T-helper 2 cell treated with Interferon-gamma antibody and Interleukin-4, amounts not matched to agents 5 μg/mL and 100 μg/mL, for 36 hours (primary cell): ENCODE measurements at regions not wholly inside any gene's neighbourhood (a gene's known extent, or its start where the extent isn't known, plus 50 kb on each side); places are given as distances from the start of the nearest gene placed in this dataset.
"Not testable (repeated sequence)": the region's sequence is repeated elsewhere in the genome, so short reads cannot be mapped to it uniquely, and the experiment has no call there.

ENCODE experiments used
- DNase-seq: peaks from one replicate; pipeline ENCODE4 v3.0.0; 2021; ENCODE audit warnings: low spot score
- H3K27ac Mint-ChIP-seq: one replicate; pipeline ENCODE4 v1.8.0; 2021; ENCODE audit warnings: mild to moderate bottlenecking, mixed read lengths
- H3K27me3 Mint-ChIP-seq: one replicate; pipeline ENCODE4 v1.8.0; 2021; ENCODE audit warnings: low read depth, mixed read lengths
- H3K36me3 Mint-ChIP-seq: one replicate; pipeline ENCODE4 v1.8.0; 2021; ENCODE audit warnings: low read depth, mixed read lengths
- H3K4me1 Mint-ChIP-seq: one replicate; pipeline ENCODE4 v1.8.0; 2021; ENCODE audit warnings: low read depth, mixed read lengths
- H3K4me3 Mint-ChIP-seq: one replicate; pipeline ENCODE4 v1.8.0; 2022; ENCODE audit warnings: mild to moderate bottlenecking, moderate library complexity, mixed read lengths
- H3K9me3 Mint-ChIP-seq: one replicate; pipeline ENCODE4 v1.8.0; 2021; ENCODE audit warnings: mixed read lengths

DNA sequence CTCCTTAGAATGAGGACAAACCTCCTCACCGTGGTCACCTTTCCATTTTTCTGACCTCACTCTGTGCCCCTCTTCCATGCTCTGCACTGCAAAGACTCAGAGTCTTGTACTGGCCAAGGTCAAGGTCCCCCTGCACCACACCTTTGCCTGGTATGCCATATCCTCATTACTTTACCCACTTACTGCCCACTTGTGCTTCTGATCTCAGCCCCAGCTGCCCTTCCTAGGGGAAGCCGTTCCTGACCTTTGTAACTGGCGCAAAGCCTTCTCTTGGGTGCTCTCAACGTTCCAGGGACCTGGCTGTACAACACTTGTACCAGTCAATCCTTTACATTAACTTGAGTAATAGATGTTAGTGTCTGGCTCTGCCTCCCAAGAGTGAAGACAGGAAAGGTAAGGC, 256.0 kb downstream of the SV2B start:
- no peaks in the 10 kb centered on the region for H3K36me3 Mint-ChIP-seq

DNA sequence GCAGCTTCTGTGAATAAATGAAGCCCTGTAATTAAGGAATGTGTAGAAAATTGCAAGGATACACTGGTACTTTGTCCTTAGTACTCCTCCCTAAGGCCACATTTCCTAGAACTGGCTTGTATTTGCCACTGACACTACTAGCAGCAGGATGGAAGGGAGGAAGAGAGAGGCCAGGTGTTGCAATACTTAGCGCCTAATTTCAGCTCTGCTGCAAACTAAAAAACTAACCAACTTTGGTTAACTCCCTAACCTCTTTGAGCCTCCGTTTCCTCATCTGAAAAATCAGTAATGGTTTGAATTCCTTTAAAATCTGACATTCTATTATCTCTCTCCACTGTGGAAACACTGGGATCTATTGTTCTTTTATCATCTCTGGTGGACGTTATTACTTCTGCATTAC, 257.0 kb downstream of the SV2B start:
- H3K4me1 Mint-ChIP-seq = no peaks in the 10 kb centered on the region
- no peak overlapping the region for H3K4me3 Mint-ChIP-seq
- no peak for DNase-seq
- no peaks in the 10 kb centered on the region for H3K9me3 Mint-ChIP-seq
- no peak overlapping the region for H3K27ac Mint-ChIP-seq
- no peaks in the 10 kb centered on the region for H3K36me3 Mint-ChIP-seq
- peaks cover 24% of the 10 kb centered on the region for H3K27me3 Mint-ChIP-seq

More for the DNA sequence above, 256.0 kb downstream of the SV2B start:
- Mint-ChIP-seq H3K27ac (no peak overlapping the region), H3K9me3 (no peaks in the 10 kb centered on the region), H3K4me3 (no peak overlapping the region), H3K27me3 (peaks cover 18% of the 10 kb centered on the region), H3K4me1 (no peaks in the 10 kb centered on the region)
- no peak for DNase-seq

GRCh38 chr15:91357486-91357885, 257.4 kb downstream of the SV2B start:
- Mint-ChIP-seq H3K27ac (no peak overlapping the region), H3K4me3 (no peak overlapping the region), H3K4me1 (no peaks in the 10 kb centered on the region), H3K27me3 (peaks cover 24% of the 10 kb centered on the region), H3K36me3 (no peaks in the 10 kb centered on the region), H3K9me3 (no peaks in the 10 kb centered on the region)
- DNase-seq = no peak

GRCh38 chr15:91358405-91358804, 258.3 kb downstream of the SV2B start:
- Mint-ChIP-seq H3K9me3 (no peaks in the 10 kb centered on the region), H3K4me1 (no peaks in the 10 kb centered on the region), H3K27me3 (peaks cover 23% of the 10 kb centered on the region), H3K4me3 (no peak overlapping the region), H3K27ac (no peak overlapping the region), H3K36me3 (no peaks in the 10 kb centered on the region)
- DNase-seq = no peak

DNA sequence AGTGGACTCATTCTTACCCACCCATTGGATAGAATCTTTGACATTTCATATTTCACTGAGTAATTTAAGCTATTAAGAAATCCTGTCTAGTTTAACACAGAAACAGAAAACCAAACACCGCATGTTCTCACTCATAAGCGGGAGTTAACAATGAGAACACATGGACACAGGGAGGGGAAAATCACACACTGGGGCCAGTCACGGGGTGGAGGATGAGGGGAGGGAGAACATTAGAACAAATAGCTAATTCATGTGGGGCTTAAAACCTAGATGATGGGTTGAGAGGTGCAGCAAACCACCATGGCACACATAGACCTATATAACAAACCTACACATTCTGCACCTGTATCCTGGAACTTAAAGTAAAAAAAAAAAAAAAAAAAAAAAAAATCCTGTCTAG, 261.6 kb downstream of the SV2B start:
- H3K27ac Mint-ChIP-seq, DNase-seq: not testable (repeated sequence)
- peaks cover 16% of the 10 kb centered on the region for H3K27me3 Mint-ChIP-seq

GRCh38 chr15:91366111-91366510, 266.1 kb downstream of the SV2B start:
- Mint-ChIP-seq H3K27me3 (peaks cover 5% of the 10 kb centered on the region), H3K9me3 (peaks cover 18% of the 10 kb centered on the region), H3K4me3 (no peak overlapping the region), H3K4me1 (peaks cover 2% of the 10 kb centered on the region), H3K36me3 (no peaks in the 10 kb centered on the region), H3K27ac (no peak overlapping the region)
- no peak for DNase-seq

More for the DNA sequence above, 261.6 kb downstream of the SV2B start:
- H3K4me1 Mint-ChIP-seq, H3K36me3 Mint-ChIP-seq, H3K4me3 Mint-ChIP-seq: not testable (repeated sequence)
- H3K9me3 Mint-ChIP-seq = peaks cover 16% of the 10 kb centered on the region

DNA sequence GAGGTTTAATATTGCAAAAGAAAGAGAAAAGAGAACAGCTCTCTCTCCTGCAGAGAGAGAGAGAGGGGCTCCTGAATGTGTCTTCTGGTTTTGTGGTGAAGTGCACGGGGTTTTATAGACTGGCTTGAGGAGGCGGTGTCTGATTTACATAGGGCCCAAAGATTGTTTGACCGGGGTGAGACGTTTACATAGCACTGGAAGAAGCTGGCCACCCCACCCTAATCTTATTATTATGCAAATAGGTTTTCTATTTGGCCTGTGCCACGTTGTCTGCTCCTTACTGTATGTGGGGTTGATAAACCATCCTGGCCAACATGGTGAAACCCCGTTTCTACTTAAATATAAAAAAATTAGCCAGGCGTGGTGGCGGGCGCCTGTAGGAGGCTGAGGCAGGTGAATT, 268.6 kb downstream of the SV2B start:
- Mint-ChIP-seq H3K36me3 (no peaks in the 10 kb centered on the region), H3K4me3 (no peak overlapping the region), H3K4me1 (peaks cover 2% of the 10 kb centered on the region), H3K27me3 (peaks cover 9% of the 10 kb centered on the region), H3K27ac (no peak overlapping the region), H3K9me3 (peaks cover 28% of the 10 kb centered on the region)
- DNase-seq = no peak

DNA sequence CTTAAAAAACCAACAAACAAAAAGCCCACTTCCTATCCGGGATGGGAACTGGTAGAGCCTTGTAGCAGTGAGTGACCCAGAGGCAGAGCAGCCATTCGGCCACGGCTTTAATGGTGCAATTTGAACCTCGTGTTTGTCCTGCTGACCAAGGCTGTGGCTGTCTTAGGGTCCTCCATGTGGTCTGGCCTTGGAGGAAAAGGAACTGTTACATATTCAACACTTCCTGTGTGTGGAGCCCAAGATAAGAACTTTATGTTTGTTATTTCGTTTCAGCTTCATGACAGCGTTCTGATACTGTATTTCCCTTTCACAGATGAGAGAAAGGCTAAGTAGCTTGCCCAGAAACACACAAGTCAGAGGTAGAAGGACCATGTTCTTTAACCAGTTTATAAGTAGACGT, 269.8 kb downstream of the SV2B start:
- peaks cover 13% of the 10 kb centered on the region for H3K27me3 Mint-ChIP-seq
- H3K9me3 Mint-ChIP-seq = peaks cover 24% of the 10 kb centered on the region
- no peak overlapping the region for H3K4me3 Mint-ChIP-seq
- H3K4me1 Mint-ChIP-seq = peaks cover 2% of the 10 kb centered on the region
- H3K27ac Mint-ChIP-seq = no peak overlapping the region
- no peaks in the 10 kb centered on the region for H3K36me3 Mint-ChIP-seq
- no peak for DNase-seq

- DNase-seq, H3K27ac Mint-ChIP-seq, H3K4me3 Mint-ChIP-seq, H3K4me1 Mint-ChIP-seq, H3K36me3 Mint-ChIP-seq: not testable (repeated sequence)
- peaks cover 13% of the 10 kb centered on the region for H3K9me3 Mint-ChIP-seq
- peaks cover 13% of the 10 kb centered on the region for H3K27me3 Mint-ChIP-seq
Measured at GRCh38 chr15:91371345-91371744, 271.3 kb downstream of the SV2B start.

DNA sequence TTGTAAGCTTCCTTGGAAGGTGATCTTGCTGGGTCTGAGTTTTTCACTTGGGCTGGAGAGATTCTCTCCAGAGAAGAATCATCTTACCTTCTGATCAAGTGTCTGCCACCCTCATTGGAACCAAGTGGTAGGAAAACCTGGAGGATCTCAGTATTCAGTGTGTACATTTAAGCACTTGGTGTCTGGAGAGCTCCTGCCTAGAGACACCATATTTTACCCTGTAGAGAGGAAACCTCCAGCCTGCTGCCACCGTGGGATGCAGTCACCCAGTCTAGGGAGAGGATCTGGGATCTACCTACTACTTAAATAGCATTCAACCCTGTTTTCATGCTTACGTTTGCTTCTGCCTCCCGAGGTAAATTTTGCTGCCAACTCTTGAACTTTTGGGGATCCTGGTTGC, 274.3 kb downstream of the SV2B start:
- DNase-seq = no peak
- H3K27me3 Mint-ChIP-seq = peaks cover 16% of the 10 kb centered on the region
- H3K4me3 Mint-ChIP-seq = no peak overlapping the region
- H3K9me3 Mint-ChIP-seq = peaks cover 13% of the 10 kb centered on the region
- H3K27ac Mint-ChIP-seq = no peak overlapping the region
- H3K4me1 Mint-ChIP-seq = peaks cover 2% of the 10 kb centered on the region
- no peaks in the 10 kb centered on the region for H3K36me3 Mint-ChIP-seq

DNA sequence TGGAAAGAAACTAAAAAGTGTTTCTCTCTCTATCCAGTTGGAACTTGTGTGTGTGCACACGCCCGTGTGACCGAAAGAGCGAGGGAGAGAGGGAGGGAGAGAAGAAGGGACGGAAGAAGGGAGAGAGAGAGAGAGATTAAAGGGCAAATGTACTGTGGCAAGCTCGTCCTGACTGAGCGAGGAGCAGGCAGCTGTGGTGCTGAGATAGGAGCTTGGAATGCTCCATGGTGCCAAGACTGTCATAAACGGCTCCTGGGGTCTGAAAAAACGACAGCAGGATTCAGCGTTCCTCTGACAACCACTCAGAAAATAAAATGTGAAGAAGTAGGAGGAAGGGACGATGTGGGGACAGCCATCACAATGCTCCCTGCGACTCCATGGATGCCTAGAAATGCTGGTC, 276.0 kb downstream of the SV2B start:
- Mint-ChIP-seq H3K27me3 (peaks cover 21% of the 10 kb centered on the region), H3K27ac (no peak overlapping the region), H3K4me1 (no peaks in the 10 kb centered on the region), H3K36me3 (no peaks in the 10 kb centered on the region), H3K9me3 (peaks cover 12% of the 10 kb centered on the region), H3K4me3 (no peak overlapping the region)
- no peak for DNase-seq

DNA sequence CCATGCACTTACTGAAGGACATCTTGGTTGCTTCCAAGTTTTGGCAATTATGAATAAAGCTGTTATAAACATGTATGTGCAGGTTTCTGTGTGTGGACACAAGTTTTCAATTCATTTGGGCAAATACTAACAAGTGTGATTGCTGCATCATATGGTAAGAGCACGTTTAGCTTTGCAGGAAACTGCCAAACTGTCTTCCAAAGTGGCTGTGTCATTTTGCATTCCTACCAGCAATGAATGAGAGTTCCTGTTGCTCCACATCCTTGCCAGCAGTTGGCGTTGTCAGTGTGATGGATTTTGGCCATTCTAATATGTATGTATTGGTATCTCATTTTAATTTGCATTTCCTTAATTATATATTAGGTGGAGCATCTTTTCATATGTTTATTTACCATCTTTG, 280.1 kb downstream of the SV2B start:
- no peaks in the 10 kb centered on the region for H3K9me3 Mint-ChIP-seq
- no peak overlapping the region for H3K27ac Mint-ChIP-seq
- DNase-seq = no peak

DNA sequence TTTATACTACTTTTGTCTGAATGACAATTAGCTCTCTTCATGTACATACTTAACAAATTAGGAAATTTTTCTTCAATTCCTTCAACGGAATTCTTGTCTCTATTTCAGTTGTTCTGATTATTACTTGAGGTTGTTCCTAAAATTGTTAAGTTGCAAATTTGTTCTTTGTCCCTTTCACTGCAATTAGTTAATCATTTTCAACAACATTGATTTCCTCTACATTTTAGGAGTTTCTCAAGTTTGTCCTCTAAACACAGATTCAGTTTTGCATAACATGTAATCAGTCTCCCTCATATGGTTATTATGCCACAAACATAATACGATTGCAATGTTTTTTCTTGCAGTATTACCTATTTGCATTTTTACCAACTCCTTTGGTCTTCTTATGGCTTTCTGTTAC, 283.5 kb downstream of the SV2B start:
- H3K9me3 Mint-ChIP-seq = no peaks in the 10 kb centered on the region
- DNase-seq = no peak
- no peak overlapping the region for H3K4me3 Mint-ChIP-seq
- no peaks in the 10 kb centered on the region for H3K36me3 Mint-ChIP-seq
- H3K27me3 Mint-ChIP-seq = peaks cover 24% of the 10 kb centered on the region
- H3K4me1 Mint-ChIP-seq = no peaks in the 10 kb centered on the region
- no peak overlapping the region for H3K27ac Mint-ChIP-seq

More for the DNA sequence above, 280.1 kb downstream of the SV2B start:
- no peaks in the 10 kb centered on the region for H3K4me1 Mint-ChIP-seq
- peaks cover 15% of the 10 kb centered on the region for H3K27me3 Mint-ChIP-seq
- no peak overlapping the region for H3K4me3 Mint-ChIP-seq
- no peaks in the 10 kb centered on the region for H3K36me3 Mint-ChIP-seq

GRCh38 chr15:91384189-91384730, 284.2 kb downstream of the SV2B start:
- H3K4me3 Mint-ChIP-seq = no peak overlapping the region
- H3K4me1 Mint-ChIP-seq = no peaks in the 10 kb centered on the region
- H3K27me3 Mint-ChIP-seq = peaks cover 24% of the 10 kb centered on the region
- no peak overlapping the region for H3K27ac Mint-ChIP-seq
- no peaks in the 10 kb centered on the region for H3K36me3 Mint-ChIP-seq
- no peaks in the 10 kb centered on the region for H3K9me3 Mint-ChIP-seq
- DNase-seq = no peak

DNA sequence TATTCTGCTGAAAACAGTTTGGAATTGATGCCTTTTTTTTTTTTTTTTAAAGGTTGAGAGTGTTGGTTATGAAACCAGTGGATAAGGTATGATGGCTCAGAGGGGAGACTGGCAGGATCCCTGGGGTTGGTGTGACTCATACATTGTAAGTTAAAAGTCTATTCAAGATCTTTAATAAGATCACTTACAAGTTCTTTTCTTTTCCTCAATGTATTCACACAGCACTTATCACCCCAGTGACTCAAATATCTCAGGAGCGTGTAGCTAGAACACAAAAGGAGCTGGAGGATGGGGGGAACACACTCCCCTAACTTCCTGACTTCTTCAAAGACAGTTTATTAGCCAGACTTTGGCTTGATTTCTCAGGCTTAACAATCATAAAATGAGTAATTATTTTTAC, 285.3 kb downstream of the SV2B start:
- H3K4me3 Mint-ChIP-seq = no peak overlapping the region
- no peaks in the 10 kb centered on the region for H3K36me3 Mint-ChIP-seq
- no peaks in the 10 kb centered on the region for H3K4me1 Mint-ChIP-seq
- peaks cover 24% of the 10 kb centered on the region for H3K27me3 Mint-ChIP-seq
- no peak overlapping the region for H3K27ac Mint-ChIP-seq
- no peak for DNase-seq
- no peaks in the 10 kb centered on the region for H3K9me3 Mint-ChIP-seq
